Body of pancreas (tissue), 4 donors: ENCODE measurements at regions not wholly inside any gene's neighbourhood (a gene's known extent, or its start where the extent isn't known, plus 50 kb on each side); places are given as distances from the start of the nearest gene placed in this dataset.

ENCODE experiments used
- CTCF ChIP-seq, 7 experiments: fragments of 450-650 bp in 4 of 7; fragments of 200-600 bp in 3 of 7; sonication (generic) in 3 of 7; IDR thresholded peaks; one replicate each; pipeline ENCODE4 v1.5.1; 2016 to 2019; ENCODE audit warnings: antibody characterized with exemption in 7 of 7
- POLR2A ChIP-seq, 3 donors: fragments of 450-650 bp; IDR thresholded peaks; one replicate each; pipeline ENCODE4 v1.6.1; 2016; ENCODE audit warnings: antibody characterized with exemption in 3 of 3, mild to moderate bottlenecking in 2 of 3

GRCh38 chr5:14986413-14986812, 114.8 kb upstream of the ANKH start:
- TF ChIP-seq CTCF (IDR thresholded peaks at IDR 0.05), result no peak
- TF ChIP-seq POLR2A (IDR thresholded peaks at IDR 0.05), result no peak
